ENCODE measurements at regions not wholly inside any gene's neighbourhood (a gene's known extent, or its start where the extent isn't known, plus 50 kb on each side); places are given as distances from the start of the nearest gene placed in this dataset.

GRCh38 chr2:193818801-193819499 is 1624.2 kb upstream of the TMEFF2 start:
- TF ChIP-seq CTCF (conservative IDR thresholded peaks at IDR 0.05): no peak
- TF ChIP-seq EZH2 (IDR thresholded peaks at IDR 0.05; ENCODE audit: low read depth): no peak

Measured in PC-9 (cell line).